22Rv1 (cell line): ENCODE measurements at regions not wholly inside any gene's neighbourhood (a gene's known extent, or its start where the extent isn't known, plus 50 kb on each side); places are given as distances from the start of the nearest gene placed in this dataset.
"Not testable (repeated sequence)": the region's sequence is repeated elsewhere in the genome, so short reads cannot be mapped to it uniquely, and the experiment has no call there.

Experiments used
- H3K27ac ChIP-seq: fragments of 450-650 bp; 2 replicates; pipeline ENCODE4 v1.5.1; 2017
- ZFX ChIP-seq: fragments of 450-650 bp; IDR thresholded peaks from 2 replicates; pipeline ENCODE4 v1.6.1; 2017; ENCODE audit warnings: antibody characterized with exemption, borderline replicate concordance
- TF ChIP-seq, protein P1 (sequence below): fragments of 450-650 bp; IDR thresholded peaks from 2 replicates; pipeline ENCODE4 v1.5.1; 2017; ENCODE audit warnings: mild to moderate bottlenecking

GRCh38 chr13:82963226-82964099, 918.8 kb downstream of the SLITRK1 start:
- TF ChIP-seq ZFX, result no peak
- TF ChIP-seq, protein P1, sequence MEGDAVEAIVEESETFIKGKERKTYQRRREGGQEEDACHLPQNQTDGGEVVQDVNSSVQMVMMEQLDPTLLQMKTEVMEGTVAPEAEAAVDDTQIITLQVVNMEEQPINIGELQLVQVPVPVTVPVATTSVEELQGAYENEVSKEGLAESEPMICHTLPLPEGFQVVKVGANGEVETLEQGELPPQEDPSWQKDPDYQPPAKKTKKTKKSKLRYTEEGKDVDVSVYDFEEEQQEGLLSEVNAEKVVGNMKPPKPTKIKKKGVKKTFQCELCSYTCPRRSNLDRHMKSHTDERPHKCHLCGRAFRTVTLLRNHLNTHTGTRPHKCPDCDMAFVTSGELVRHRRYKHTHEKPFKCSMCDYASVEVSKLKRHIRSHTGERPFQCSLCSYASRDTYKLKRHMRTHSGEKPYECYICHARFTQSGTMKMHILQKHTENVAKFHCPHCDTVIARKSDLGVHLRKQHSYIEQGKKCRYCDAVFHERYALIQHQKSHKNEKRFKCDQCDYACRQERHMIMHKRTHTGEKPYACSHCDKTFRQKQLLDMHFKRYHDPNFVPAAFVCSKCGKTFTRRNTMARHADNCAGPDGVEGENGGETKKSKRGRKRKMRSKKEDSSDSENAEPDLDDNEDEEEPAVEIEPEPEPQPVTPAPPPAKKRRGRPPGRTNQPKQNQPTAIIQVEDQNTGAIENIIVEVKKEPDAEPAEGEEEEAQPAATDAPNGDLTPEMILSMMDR, result no peak
- H3K27ac ChIP-seq, result no peak overlapping the region

DNA sequence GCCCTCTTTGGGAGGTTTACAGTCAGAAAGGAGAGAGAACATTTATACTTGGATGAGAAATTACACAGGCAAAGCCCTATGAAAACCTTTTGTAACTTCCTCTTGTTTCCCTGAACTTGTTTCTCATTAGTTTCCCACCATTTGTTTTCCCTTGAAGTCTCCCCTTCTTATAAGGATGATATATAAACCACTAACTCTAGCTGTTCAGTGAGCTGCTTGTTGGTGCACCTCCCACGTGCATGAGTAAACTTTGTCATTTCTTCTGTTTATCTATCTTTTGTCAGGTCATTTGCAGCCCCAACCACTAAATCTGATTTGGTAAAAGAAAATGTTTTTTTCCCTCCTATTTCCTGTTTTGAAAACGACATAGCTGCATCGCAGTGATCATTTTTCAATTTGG, 919.9 kb downstream of the SLITRK1 start:
- no peak for TF ChIP-seq ZFX
- TF ChIP-seq, protein P1, result no peak
- H3K27ac ChIP-seq, result no peak overlapping the region

DNA sequence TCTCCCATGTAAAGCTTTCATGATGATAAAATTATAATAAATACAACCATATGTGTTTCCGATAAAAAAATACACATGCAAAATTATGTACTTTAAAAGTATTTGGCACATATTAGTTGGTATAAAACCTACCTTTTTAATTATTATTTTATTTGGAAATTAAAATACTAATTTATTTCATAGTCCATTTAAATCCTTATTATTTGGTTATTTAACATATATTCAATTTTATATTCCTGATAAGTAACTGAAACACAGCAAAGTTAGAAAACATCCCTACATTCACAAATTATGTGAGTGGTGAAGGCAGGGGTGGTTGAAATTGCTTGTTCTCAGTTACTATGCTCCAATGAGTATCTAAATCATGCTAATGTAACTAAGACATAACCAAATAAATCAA, 920.5 kb downstream of the SLITRK1 start:
- H3K27ac ChIP-seq, result no peak overlapping the region
- TF ChIP-seq, protein P1, result no peak
- no peak for TF ChIP-seq ZFX

DNA sequence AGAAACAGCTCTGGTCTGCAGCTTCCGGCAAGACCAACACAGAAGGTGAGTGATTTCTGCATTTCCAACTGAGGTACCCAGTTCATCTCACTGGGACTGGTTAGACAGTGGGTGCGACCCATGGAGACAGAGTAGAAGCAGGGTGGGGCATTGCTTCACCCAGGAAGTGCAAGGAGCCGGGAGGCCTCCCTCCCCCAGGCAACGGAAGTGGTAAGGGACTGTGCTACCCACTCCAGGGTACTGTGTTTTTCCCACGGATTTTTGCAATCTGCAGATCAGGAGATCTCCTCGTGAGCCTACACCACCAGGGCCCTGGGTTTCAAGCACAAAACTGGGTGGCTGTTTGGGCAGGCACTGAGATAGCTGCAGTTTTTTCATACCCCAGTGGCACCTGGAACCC, 929.9 kb downstream of the SLITRK1 start:
- not testable (repeated sequence) for H3K27ac ChIP-seq

GRCh38 chr13:82947683-82948082, 934.6 kb downstream of the SLITRK1 start:
- no peak for TF ChIP-seq ZFX
- TF ChIP-seq, protein P1, result no peak
- peak overlapping the region; percentile 43 for H3K27ac ChIP-seq

DNA sequence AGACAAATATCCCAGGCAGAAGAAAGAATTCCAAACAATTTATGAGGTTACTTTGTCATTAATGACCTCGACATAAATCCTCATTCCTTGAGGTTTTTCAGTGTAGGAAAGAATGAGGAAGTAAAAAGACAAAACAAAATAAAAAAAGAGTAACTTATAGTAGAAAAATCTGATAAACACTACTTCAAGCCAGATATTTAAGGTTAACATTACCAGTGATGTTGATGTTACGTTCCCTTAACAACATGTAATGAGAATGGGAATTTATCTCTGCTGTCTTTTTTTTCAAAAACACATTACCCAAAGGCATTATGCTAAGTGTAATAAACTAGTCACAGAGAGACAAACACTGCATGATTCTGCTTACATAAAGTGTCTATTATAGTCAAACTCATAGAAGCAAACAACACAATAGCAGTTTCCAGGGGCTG, 935.1 kb downstream of the SLITRK1 start:
- peak overlapping the region; percentile 43 for H3K27ac ChIP-seq

DNA sequence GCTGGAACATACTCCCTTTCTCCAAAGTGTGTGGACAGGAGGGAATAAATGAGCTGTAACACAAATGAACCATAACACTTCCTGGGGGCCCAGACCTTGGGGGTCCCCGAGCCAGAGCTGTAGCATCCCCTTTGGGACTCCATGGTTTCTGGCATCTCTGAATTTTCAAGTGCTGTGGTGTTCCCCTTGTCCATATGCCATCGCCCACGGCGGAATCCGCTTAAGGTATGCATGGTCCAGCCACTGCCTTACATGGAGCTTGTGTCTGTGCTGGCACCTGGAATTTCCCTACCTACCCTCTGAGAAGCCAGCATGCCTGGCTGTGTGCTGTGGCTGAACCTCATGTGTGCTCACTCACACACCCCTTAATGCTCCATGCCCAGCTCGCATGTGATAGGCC, 943.6 kb downstream of the SLITRK1 start:
- TF ChIP-seq, protein P1, result no peak
- TF ChIP-seq ZFX, result no peak
- no peak overlapping the region for H3K27ac ChIP-seq

More for the DNA sequence above, 935.1 kb downstream of the SLITRK1 start:
- TF ChIP-seq, protein P1, result no peak
- no peak for TF ChIP-seq ZFX

DNA sequence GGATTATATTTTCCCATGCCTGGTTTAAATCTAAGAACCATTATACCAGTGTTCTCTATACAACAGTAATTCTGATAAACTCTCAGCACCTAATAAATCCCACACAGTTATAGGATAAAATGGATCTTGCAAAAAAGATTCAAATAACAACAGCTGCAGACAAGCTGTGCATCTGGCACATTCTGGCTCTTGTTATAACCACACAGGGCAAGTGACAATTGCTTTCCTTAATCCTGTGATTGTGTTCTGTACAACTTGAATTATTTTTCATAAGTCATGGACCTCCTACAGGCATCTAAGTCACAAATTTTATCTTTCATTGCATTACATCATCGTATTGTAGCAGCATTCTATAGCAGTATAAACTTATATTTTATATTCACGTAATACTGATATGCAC, 948.3 kb downstream of the SLITRK1 start:
- H3K27ac ChIP-seq, result no peak overlapping the region
- TF ChIP-seq ZFX, result no peak
- TF ChIP-seq, protein P1, result no peak
